ENCODE measurements at regions not wholly inside any gene's neighbourhood (a gene's known extent, or its start where the extent isn't known, plus 50 kb on each side); places are given as distances from the start of the nearest gene placed in this dataset.

- TF ChIP-seq, protein P1, sequence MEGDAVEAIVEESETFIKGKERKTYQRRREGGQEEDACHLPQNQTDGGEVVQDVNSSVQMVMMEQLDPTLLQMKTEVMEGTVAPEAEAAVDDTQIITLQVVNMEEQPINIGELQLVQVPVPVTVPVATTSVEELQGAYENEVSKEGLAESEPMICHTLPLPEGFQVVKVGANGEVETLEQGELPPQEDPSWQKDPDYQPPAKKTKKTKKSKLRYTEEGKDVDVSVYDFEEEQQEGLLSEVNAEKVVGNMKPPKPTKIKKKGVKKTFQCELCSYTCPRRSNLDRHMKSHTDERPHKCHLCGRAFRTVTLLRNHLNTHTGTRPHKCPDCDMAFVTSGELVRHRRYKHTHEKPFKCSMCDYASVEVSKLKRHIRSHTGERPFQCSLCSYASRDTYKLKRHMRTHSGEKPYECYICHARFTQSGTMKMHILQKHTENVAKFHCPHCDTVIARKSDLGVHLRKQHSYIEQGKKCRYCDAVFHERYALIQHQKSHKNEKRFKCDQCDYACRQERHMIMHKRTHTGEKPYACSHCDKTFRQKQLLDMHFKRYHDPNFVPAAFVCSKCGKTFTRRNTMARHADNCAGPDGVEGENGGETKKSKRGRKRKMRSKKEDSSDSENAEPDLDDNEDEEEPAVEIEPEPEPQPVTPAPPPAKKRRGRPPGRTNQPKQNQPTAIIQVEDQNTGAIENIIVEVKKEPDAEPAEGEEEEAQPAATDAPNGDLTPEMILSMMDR (IDR thresholded peaks at IDR 0.05; ENCODE audit: extremely low read depth, insufficient read depth, missing control alignments), result no peak
- in situ Hi-C loops (cut with MboI; ENCODE audit: low pct_unique_long_range_greater_than_20kb, low sequenced_read_pairs, unreplicated experiment), result no loop called here
- no peak for DNase-seq (ENCODE audit: low spot score)
Observed at GRCh38 chr1:238624776-238625175, 734.1 kb upstream of the ZP4 start.

DNA sequence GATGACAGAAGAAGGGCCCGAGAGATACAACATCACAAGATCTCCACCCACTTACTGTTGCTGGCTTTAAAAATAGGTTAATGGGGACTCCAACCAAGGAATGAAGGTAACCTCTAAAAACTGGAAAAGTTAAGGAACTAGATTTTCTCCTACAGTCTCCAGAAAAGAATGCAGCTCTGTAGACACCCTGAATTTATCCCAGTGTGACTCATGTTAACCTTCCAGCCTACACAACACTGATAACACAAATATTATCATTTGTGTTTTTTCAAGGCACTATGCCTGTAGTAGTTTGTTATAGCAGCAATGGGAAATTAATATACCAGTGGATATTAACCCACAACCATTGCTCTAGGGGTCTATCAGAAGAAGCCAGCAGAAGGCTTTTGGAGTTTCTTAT lies 730.7 kb upstream of the ZP4 start:
- TF ChIP-seq, protein P1 (IDR thresholded peaks at IDR 0.05; ENCODE audit: extremely low read depth, insufficient read depth, missing control alignments), result no peak
- in situ Hi-C loops (cut with MboI; ENCODE audit: low pct_unique_long_range_greater_than_20kb, low sequenced_read_pairs, unreplicated experiment), result no loop called here
- DNase-seq (ENCODE audit: low spot score), result no peak

GRCh38 chr1:238619652-238620051 lies 728.9 kb upstream of the ZP4 start:
- DNase-seq (ENCODE audit: low spot score), result no peak

DNA sequence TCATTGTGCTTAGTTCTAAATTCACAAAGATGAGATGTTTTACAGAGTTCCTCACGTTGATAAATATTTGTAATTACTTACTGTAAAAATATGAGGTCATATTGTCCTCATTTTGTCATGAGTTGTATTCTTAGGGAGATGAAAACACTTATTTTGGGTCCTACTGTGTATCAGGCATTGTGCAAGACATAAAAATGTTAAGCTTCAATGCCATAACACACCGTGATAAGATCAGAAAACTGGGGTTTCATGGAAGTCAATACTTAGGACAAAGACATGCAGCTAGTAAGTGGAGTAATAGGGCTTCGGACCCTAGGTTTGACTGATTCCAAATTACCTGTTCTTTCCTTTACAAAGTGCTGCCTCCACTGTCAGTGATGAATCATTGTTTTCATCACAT lies 720.7 kb upstream of the ZP4 start:
- TF ChIP-seq, protein P1 (IDR thresholded peaks at IDR 0.05; ENCODE audit: extremely low read depth, insufficient read depth, missing control alignments), result no peak
- no peak for DNase-seq (ENCODE audit: low spot score)
- in situ Hi-C loops (cut with MboI; ENCODE audit: low pct_unique_long_range_greater_than_20kb, low sequenced_read_pairs, unreplicated experiment), result no loop called here

More at GRCh38 chr1:238619652-238620051, 728.9 kb upstream of the ZP4 start:
- TF ChIP-seq, protein P1 (IDR thresholded peaks at IDR 0.05; ENCODE audit: extremely low read depth, insufficient read depth, missing control alignments), result no peak
- in situ Hi-C loops (cut with MboI; ENCODE audit: low pct_unique_long_range_greater_than_20kb, low sequenced_read_pairs, unreplicated experiment), result no loop called here

DNA sequence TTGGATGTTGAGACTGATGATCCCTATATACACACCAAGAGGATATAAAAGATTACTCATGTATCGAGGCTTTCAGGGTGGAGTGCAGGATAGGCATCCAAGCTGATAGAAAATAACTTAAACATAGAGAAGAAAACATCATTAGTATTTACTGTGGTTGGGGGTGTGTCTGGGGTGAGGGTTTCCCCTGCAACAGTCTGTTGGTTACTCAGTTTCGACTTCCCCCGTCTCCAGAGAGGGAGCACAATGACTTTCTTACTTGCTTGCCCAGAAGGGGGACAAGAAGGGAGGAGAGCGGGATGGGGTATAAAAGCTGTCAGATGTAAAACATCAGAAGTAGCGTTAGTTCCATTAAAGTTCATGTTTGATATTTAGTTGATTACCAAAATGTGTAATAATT lies 717.4 kb upstream of the ZP4 start:
- in situ Hi-C loops (cut with MboI; ENCODE audit: low pct_unique_long_range_greater_than_20kb, low sequenced_read_pairs, unreplicated experiment), result no loop called here
- TF ChIP-seq, protein P1 (IDR thresholded peaks at IDR 0.05; ENCODE audit: extremely low read depth, insufficient read depth, missing control alignments), result no peak
- peak; percentile 6 for DNase-seq (ENCODE audit: low spot score)

DNA sequence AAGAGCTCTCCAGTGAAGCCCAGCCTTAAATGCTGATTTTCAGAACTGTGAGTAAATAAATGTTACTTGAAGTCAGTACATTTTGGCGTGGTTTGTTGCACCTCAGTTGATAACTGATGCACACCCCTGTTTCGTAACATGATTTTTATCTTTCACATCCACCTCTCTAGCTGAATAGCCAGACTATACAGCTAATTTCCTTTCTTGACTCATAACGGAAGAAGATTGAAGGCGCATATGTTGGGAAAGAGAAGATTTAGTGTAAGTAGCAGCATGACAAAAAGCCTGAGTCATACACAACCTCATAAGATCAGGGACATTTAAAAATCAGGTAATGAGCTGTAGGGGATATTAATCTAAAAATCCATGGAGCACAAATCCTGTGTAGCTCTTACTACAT lies 716.2 kb upstream of the ZP4 start:
- TF ChIP-seq, protein P1 (IDR thresholded peaks at IDR 0.05; ENCODE audit: extremely low read depth, insufficient read depth, missing control alignments), result no peak
- in situ Hi-C loops (cut with MboI; ENCODE audit: low pct_unique_long_range_greater_than_20kb, low sequenced_read_pairs, unreplicated experiment), result no loop called here

GRCh38 chr1:238606457-238606856 lies 715.7 kb upstream of the ZP4 start:
- no peak for DNase-seq (ENCODE audit: low spot score)
- TF ChIP-seq, protein P1 (IDR thresholded peaks at IDR 0.05; ENCODE audit: extremely low read depth, insufficient read depth, missing control alignments), result no peak
- in situ Hi-C loops (cut with MboI; ENCODE audit: low pct_unique_long_range_greater_than_20kb, low sequenced_read_pairs, unreplicated experiment), result no loop called here

More for the DNA sequence above, 716.2 kb upstream of the ZP4 start:
- DNase-seq (ENCODE audit: low spot score), result no peak
